PC-9 (cell line): ENCODE measurements at regions not wholly inside any gene's neighbourhood (a gene's known extent, or its start where the extent isn't known, plus 50 kb on each side); places are given as distances from the start of the nearest gene placed in this dataset.

Experiments
- EZH2 ChIP-seq: fragments of 200-600 bp; sonication (generic); IDR thresholded peaks from 2 replicates; pipeline ENCODE4 v1.8.0; 2017; ENCODE audit warnings: antibody characterized with exemption, low read depth
- TF ChIP-seq, protein P1 (sequence below): fragments of 200-600 bp; sonication (generic); conservative IDR thresholded peaks from 2 replicates; pipeline ENCODE4 v1.6.1; 2017; ENCODE audit warnings: mixed run types, antibody characterized with exemption, mild to moderate bottlenecking, moderate library complexity

DNA sequence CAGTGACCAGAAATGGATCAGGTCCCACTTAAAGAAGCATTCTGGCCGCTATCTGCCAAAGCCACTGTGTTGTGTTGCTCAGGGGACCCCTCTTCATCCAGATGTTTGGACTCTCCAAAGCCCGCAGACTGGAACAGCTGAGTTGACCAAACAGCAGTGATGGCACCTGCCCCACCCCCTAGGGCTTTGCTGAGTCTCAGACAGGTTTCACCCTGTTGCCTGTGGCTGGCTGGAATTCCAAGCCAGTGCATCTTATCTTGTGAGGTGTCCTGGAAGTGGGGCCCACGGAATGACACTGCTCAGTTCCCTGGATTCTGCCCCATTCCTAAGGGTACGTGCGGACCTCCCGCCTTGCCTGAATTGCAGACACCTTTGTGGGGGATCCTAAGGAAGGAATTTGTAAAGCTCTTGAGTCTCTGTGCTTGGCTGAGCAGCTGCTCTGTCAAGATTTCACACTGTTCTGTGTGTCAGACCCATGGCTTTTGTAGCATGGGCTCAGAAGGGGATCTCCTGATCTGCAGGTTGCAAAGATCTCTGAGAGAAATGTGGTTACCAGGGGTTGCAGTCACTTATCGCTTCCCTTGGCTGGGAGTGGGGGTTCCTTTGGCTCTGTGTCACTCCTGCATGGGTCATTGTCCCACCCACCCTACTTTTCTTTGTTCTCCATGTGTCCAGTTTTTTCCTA lies 1707.9 kb upstream of the PCDH10 start:
- TF ChIP-seq, protein P1, sequence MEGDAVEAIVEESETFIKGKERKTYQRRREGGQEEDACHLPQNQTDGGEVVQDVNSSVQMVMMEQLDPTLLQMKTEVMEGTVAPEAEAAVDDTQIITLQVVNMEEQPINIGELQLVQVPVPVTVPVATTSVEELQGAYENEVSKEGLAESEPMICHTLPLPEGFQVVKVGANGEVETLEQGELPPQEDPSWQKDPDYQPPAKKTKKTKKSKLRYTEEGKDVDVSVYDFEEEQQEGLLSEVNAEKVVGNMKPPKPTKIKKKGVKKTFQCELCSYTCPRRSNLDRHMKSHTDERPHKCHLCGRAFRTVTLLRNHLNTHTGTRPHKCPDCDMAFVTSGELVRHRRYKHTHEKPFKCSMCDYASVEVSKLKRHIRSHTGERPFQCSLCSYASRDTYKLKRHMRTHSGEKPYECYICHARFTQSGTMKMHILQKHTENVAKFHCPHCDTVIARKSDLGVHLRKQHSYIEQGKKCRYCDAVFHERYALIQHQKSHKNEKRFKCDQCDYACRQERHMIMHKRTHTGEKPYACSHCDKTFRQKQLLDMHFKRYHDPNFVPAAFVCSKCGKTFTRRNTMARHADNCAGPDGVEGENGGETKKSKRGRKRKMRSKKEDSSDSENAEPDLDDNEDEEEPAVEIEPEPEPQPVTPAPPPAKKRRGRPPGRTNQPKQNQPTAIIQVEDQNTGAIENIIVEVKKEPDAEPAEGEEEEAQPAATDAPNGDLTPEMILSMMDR: no peak
- no peak for TF ChIP-seq EZH2
